Subcutaneous abdominal adipose tissue (tissue), 5 donors: ENCODE measurements at regions not wholly inside any gene's neighbourhood (a gene's known extent, or its start where the extent isn't known, plus 50 kb on each side); places are given as distances from the start of the nearest gene placed in this dataset.

Experiments
- H3K27ac ChIP-seq: one replicate; pipeline ENCODE4 v1.7.0; 2013; ENCODE audit warnings: low read depth, mild to moderate bottlenecking, inconsistent platforms, low read length, moderate library complexity
- H3K27me3 ChIP-seq, 5 donors: one replicate each; pipeline ENCODE4 v1.7.0; 2013; ENCODE audit warnings: low read length in 5 of 5, inconsistent platforms in 1 of 5; ENCODE audit not compliant: control insufficient read depth in 5 of 5, insufficient read depth in 4 of 5
- H3K36me3 ChIP-seq, 5 donors: one replicate each; pipeline ENCODE4 v1.7.0; 2013; ENCODE audit warnings: low read length in 5 of 5; ENCODE audit not compliant: control insufficient read depth in 5 of 5, insufficient read depth in 5 of 5
- H3K4me1 ChIP-seq, 5 donors: one replicate each; pipeline ENCODE4 v1.7.0; 2013; ENCODE audit warnings: low read length in 5 of 5, mild to moderate bottlenecking in 3 of 5, moderate library complexity in 1 of 5; ENCODE audit not compliant: control insufficient read depth in 5 of 5, insufficient read depth in 5 of 5
- H3K4me3 ChIP-seq, 5 donors: one replicate each; pipeline ENCODE4 v1.7.0; 2013; ENCODE audit warnings: low read length in 5 of 5, low read depth in 1 of 5
- H3K9ac ChIP-seq, 5 donors: one replicate each; pipeline ENCODE4 v1.7.0; 2013; ENCODE audit warnings: low read length in 5 of 5, mild to moderate bottlenecking in 4 of 5, moderate library complexity in 3 of 5
- H3K9me3 ChIP-seq, 5 donors: one replicate each; pipeline ENCODE4 v1.7.0; 2013; ENCODE audit warnings: low read length in 5 of 5; ENCODE audit not compliant: control insufficient read depth in 5 of 5
- donor health status: healthy.
- donor health status: healthy.
- donor health status: healthy.
- donor health status: healthy.
- donor health status: healthy.

DNA sequence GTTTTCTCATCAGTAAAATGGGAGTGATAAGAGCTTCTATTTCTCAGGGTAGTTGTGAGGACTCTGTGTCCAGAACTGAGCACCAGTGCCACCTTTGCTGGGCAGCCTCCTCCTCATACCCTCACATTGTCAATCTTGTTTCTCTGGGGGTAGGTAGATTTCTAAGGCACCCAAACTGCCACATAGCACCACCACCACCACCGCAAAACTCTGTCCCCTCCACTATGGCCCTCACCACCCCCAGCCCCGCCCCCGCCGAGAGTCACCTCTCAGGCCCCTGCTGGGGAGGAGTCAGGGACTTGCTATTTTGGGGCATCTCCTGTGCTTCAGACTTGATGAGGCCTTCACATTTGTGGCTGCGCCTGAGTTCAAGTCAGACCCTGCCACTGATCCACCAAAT is 549.2 kb downstream of the PTPRU start:
- Histone ChIP-seq H3K4me3 (no peak overlapping the region), H3K9ac (no peak overlapping the region), H3K9me3 (no peaks in the 10 kb centered on the region), H3K4me1 (no peaks in the 10 kb centered on the region), H3K27me3 (peaks cover 4 to 28% (median 7%) of the 10 kb centered on the region in 5 donors), H3K27ac (no peak overlapping the region), H3K36me3 (no peaks in the 10 kb centered on the region)

DNA sequence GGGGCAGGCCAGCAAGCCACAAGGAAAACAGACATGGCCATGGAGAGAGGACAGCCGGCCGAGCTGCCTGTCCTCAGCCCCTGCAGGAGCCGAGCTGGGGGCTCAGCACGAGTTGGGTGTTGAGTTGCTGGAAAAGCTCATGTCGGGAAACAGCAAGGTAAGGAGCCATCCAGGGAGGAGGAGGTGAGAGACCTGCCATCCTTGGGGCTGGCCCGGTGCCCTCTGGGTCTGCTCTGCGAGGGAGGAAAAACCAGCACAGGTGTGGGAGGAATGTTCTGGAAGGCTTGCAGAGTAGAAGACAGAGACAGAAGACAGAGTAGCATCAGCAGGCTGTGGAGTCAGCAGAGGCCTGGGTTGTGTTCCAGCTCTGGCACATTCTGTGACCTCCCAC is 548.8 kb downstream of the PTPRU start:
- peaks cover 4 to 28% (median 7%) of the 10 kb centered on the region in 5 donors for H3K27me3 ChIP-seq

DNA sequence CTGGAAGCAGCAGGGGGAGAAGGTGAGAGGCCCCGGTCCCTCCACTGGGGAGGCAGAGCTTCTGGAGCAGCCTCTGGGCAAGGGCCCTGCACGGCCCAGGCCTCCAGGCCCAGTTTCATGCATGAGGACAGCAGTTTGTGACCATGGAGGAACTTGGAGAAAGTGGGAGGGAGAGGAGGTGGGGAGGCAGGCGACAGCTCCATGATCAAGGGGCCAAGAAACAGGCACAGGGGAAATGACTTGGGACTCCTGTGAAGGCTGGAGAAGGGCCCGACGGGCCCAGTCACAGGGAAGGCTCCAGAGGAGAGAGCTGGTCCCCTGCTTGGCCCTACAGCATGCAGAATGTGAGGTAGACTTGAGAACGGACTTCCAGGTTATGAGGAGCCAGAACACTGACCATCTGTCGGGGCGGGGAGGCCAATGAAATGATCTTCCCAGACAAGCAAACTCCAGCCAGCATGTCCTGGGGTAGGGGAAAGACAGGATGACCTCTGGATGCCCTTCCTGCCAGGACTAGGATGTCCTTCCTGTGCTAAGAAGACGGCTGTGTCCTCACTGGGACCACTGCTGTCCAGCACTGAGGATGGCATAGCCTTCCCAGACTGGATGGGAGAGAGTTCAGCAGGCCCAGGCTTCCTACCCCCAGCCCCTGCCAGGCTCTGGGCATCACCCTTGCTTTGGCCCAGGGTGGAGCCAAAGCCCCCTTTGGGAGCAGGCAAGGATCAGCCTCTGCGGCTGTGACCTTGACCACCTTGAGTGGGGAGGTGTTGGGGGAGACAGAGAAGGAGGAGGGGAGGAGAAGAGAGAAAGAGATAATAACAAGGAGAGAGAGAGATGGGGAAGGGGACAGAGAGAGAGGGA is 548.2 kb downstream of the PTPRU start:
- Histone ChIP-seq H3K4me3 (no peak overlapping the region), H3K4me1 (no peaks in the 10 kb centered on the region), H3K9ac (no peak overlapping the region), H3K27ac (no peak overlapping the region), H3K9me3 (no peaks in the 10 kb centered on the region), H3K36me3 (no peaks in the 10 kb centered on the region), H3K27me3 (peaks cover under 1 to 25% (median 4%) of the 10 kb centered on the region in 5 donors)

More for the DNA sequence above, 548.8 kb downstream of the PTPRU start:
- no peak overlapping the region for H3K27ac ChIP-seq
- no peaks in the 10 kb centered on the region for H3K36me3 ChIP-seq
- H3K4me3 ChIP-seq: no peak overlapping the region
- no peaks in the 10 kb centered on the region for H3K9me3 ChIP-seq
- no peak overlapping the region for H3K9ac ChIP-seq
- H3K4me1 ChIP-seq: no peaks in the 10 kb centered on the region

DNA sequence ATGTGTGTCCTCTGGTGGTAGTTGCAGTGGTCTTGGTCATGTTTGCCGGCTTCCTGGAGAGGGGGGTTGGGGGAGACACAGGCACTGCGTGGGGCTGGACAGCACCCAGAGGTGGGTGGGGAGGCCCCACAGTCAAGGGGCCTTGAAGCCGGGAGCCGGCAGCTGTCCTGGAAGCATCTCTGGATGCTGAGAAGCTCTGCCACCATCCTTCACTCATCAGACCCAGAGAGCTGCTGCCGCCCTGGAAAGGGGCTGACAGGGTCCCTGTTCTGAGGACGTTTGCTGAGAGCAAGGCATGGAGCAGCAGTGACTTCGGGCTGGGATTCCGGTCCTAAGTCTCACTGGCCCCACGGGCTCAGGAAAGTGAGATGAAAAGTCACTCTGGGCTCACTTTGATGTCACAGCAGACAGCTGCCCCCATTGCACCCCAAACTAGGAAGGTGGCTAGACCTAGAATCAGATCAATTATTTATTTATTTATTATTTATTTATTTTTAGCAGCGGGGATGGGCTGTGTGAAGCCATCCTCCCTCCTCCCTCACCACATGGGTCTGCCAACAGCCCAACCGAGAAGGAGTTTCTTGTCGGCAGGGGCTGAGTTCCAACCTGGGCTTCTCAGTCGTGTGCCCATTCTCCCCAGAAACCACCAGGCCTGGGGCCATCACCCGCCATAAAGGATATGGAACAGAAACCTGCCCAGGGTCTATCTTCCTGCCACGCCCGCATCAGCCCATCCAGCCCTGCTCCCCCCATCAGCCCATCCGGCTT is 547.4 kb downstream of the PTPRU start:
- Histone ChIP-seq H3K9me3 (peaks cover 0 to 4% (median 0%) of the 10 kb centered on the region in 5 donors), H3K27me3 (peaks cover 0 to 26% (median 10%) of the 10 kb centered on the region in 5 donors), H3K36me3 (no peaks in the 10 kb centered on the region), H3K4me1 (no peaks in the 10 kb centered on the region), H3K9ac (no peak overlapping the region), H3K27ac (no peak overlapping the region), H3K4me3 (no peak overlapping the region)

DNA sequence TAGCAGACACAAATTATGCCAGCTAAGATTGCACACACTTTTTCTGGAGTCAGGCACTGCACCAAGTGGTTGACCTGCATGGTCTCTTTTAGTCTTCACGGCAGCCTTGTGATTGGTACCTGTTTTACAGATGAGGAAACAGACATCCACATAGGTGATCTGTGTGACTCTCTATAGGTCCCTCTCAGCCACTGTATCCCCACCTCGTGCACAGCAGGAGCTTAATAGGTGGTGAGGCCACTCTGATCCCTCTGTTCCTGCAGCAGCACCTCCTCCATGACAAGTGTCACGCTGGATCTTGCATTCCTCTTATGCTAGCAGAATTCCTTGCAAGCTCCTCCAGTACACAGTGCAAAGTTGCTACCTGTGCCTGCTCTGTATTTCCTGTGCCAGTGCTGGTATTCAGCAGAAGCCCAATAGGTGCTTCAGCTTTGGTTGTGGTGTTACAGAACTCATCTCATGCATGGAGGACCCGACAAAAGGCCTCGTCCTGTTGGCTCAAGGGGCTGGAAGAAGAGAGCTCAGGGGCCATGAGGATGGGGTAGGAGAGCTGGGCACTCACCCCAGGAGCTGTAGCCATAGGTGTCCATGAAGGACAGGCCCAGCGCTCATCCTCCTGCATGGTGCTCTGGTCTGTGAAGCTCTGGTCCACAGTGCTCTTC is 546.7 kb downstream of the PTPRU start:
- Histone ChIP-seq H3K27me3 (peaks cover 0 to 24% (median 10%) of the 10 kb centered on the region in 5 donors), H3K9me3 (peaks cover 0 to 4% (median 0%) of the 10 kb centered on the region in 5 donors), H3K4me3 (no peak overlapping the region), H3K36me3 (no peaks in the 10 kb centered on the region), H3K27ac (no peak overlapping the region), H3K4me1 (no peaks in the 10 kb centered on the region), H3K9ac (no peak overlapping the region)

DNA sequence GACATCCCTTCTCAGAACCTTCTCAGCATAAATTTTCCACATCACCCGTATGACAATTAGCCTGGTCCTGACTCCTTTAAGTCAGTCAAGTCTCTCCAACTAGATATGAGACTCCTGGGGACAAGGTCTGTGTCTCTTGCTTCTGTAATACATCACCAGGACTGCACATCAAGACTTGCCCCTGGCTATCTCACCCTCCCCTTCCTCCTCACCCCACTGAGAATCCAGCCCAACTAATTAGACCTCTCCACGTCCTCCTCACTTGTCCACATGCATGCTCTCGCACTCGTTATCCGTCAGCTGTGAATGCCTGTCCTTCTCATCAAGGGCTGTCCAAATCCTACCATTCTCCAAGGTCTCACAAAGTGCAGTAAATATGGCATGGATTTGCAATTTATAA is 542.8 kb downstream of the PTPRU start:
- H3K9ac ChIP-seq: no peak overlapping the region
- H3K36me3 ChIP-seq: no peaks in the 10 kb centered on the region
- H3K4me3 ChIP-seq: no peak overlapping the region
- H3K4me1 ChIP-seq: no peaks in the 10 kb centered on the region
- H3K9me3 ChIP-seq: peaks cover 0 to 11% (median 11%) of the 10 kb centered on the region in 5 donors
- peaks cover 0 to 17% (median 7%) of the 10 kb centered on the region in 5 donors for H3K27me3 ChIP-seq
- no peak overlapping the region for H3K27ac ChIP-seq

DNA sequence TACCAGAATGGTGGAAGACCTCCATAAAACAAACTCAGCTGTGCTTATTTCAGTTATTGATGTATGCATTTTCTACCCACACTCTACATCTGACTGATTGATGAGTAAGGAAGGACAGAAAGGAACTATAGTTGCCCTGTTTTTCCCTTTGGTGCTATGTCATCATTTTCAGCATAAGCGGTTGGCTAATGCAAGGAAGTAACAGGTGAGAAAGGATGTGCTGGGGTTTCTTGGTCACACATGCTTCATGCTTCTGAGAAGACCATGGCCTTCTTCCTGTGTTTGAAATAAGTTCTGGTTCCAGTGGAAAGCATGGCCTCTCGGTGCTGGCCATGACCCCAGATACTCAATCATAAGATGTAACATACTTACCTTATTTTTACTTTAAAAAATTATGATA is 541.2 kb downstream of the PTPRU start:
- H3K9me3 ChIP-seq: peaks cover 0 to 13% (median 11%) of the 10 kb centered on the region in 5 donors
- no peaks in the 10 kb centered on the region for H3K36me3 ChIP-seq
- no peaks in the 10 kb centered on the region for H3K4me1 ChIP-seq
- no peak overlapping the region for H3K9ac ChIP-seq
- no peak overlapping the region for H3K27ac ChIP-seq
- peaks cover 0 to 11% (median 4%) of the 10 kb centered on the region in 5 donors for H3K27me3 ChIP-seq
- no peak overlapping the region for H3K4me3 ChIP-seq

DNA sequence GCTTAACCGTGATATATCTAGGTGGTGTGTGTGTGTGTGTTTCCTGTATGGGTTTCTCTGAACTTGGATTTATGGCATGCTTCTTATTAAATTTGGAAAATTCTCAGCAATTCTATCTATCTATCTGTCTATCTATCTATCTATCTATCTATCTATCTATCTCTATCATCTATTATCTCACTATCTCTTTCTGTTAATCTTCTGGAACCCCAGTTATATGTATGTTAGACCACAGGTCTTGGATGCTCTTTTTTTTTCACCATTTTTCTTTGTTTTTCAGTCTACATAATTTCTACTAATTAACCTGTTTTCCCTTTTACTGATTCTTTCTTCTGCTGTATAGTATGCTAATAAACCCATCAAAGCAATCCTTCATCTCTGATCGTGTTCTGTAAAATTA is 538.0 kb downstream of the PTPRU start:
- Histone ChIP-seq H3K27ac (no peak overlapping the region), H3K36me3 (no peaks in the 10 kb centered on the region), H3K27me3 (peaks cover 0 to 9% (median 4%) of the 10 kb centered on the region in 5 donors), H3K9ac (no peak overlapping the region), H3K9me3 (peaks cover 0 to 13% (median 11%) of the 10 kb centered on the region in 5 donors), H3K4me1 (no peaks in the 10 kb centered on the region), H3K4me3 (no peak overlapping the region)

DNA sequence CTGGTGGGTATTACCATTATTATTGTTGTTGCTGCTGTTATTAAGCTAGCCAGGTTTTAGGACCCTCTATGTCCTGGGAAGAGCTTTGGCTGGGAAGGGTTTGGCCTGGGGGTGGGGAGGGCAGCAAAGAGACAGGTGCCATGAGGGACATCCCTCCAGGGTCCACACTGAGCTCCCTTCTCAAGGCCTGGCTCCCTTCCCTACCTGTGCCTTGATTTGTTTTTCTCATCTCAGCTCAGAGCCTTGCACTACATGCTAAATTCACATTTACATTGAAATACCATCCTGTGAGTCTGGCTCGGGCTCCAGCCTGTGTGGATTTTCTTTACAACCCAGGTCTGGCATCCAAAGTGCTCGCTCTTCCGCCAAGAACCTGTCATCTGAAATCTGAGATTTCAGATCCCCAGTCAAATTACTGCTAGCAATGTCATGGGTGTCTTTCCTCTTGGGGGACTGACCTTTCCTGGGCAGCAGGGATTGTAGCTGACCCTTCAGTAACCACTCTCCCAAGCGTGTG is 536.3 kb downstream of the PTPRU start:
- Histone ChIP-seq H3K27ac (no peak overlapping the region), H3K9me3 (peaks cover 0 to 13% (median 8%) of the 10 kb centered on the region in 5 donors), H3K27me3 (peaks cover 2 to 8% (median 4%) of the 10 kb centered on the region in 5 donors), H3K9ac (no peak overlapping the region), H3K4me3 (no peak overlapping the region), H3K36me3 (no peaks in the 10 kb centered on the region), H3K4me1 (no peaks in the 10 kb centered on the region)
